Mesenchymal stem cell (in vitro differentiated cells and primary cell): ENCODE measurements at regions not wholly inside any gene's neighbourhood (a gene's known extent, or its start where the extent isn't known, plus 50 kb on each side); places are given as distances from the start of the nearest gene placed in this dataset.
A peak's percentile ranks its signal among the peaks of the same experiment; 100 is the strongest.

Source experiments
- DNase-seq: peaks from one replicate; pipeline ENCODE4 v3.0.0-alpha.2; 2013
- H2AFZ ChIP-seq: one replicate; pipeline ENCODE4 v1.6.1; 2013; ENCODE audit warnings: low read depth, mild to moderate bottlenecking, control low read depth, inconsistent platforms, low read length, moderate library complexity
- H2AK5ac ChIP-seq: 2 replicates; pipeline ENCODE4 v1.6.1; 2013; ENCODE audit warnings: low read length, moderate library complexity, mild to moderate bottlenecking, inconsistent platforms; ENCODE audit not compliant: severe bottlenecking
- H2BK120ac ChIP-seq: one replicate; pipeline ENCODE4 v1.6.1; 2013; ENCODE audit warnings: low read depth, mild to moderate bottlenecking, inconsistent platforms, low read length, moderate library complexity
- H2BK12ac ChIP-seq, 2 experiments: one replicate each; pipeline ENCODE4 v1.6.1; 2013; ENCODE audit warnings: inconsistent platforms in 2 of 2, low read length in 2 of 2, mild to moderate bottlenecking in 2 of 2, moderate library complexity in 2 of 2, control low read depth in 1 of 2
- H2BK15ac ChIP-seq: one replicate; pipeline ENCODE4 v1.6.1; 2013; ENCODE audit warnings: mild to moderate bottlenecking, low read depth, inconsistent platforms; ENCODE audit not compliant: poor library complexity, severe bottlenecking
- H2BK5ac ChIP-seq: 2 replicates; pipeline ENCODE4 v1.6.1; 2013; ENCODE audit warnings: low read depth, mild to moderate bottlenecking, low read length, control low read depth, inconsistent platforms; ENCODE audit not compliant: poor library complexity, severe bottlenecking
- H3K14ac ChIP-seq, 2 experiments: one replicate each; pipeline ENCODE4 v1.6.1; 2013; ENCODE audit warnings: inconsistent platforms in 2 of 2, low read length in 2 of 2, control low read depth in 1 of 2, mild to moderate bottlenecking in 1 of 2, moderate library complexity in 1 of 2
- H3K18ac ChIP-seq, 2 experiments: one replicate each; pipeline ENCODE4 v1.6.1; 2013; ENCODE audit warnings: inconsistent platforms in 2 of 2, low read length in 2 of 2, control low read depth in 1 of 2, low read depth in 1 of 2, mild to moderate bottlenecking in 1 of 2
- H3K23ac ChIP-seq, 2 experiments: one replicate each; pipeline ENCODE4 v1.6.1; 2013; ENCODE audit warnings: inconsistent platforms in 2 of 2, low read length in 2 of 2, mild to moderate bottlenecking in 2 of 2, moderate library complexity in 2 of 2, control low read depth in 1 of 2
- H3K27ac ChIP-seq: 2 replicates; pipeline ENCODE4 v1.5.1; 2013; ENCODE audit warnings: mild to moderate bottlenecking, moderate library complexity, low read length, control low read depth, inconsistent platforms; ENCODE audit not compliant: poor library complexity, severe bottlenecking
- H3K27me3 ChIP-seq, 2 experiments: 2 replicates each; pipeline versions ENCODE4 v1.6.1 to v1.7.0; 2013; ENCODE audit warnings: low read length in 2 of 2, mild to moderate bottlenecking in 2 of 2, moderate library complexity in 2 of 2, control low read depth in 1 of 2, inconsistent platforms in 1 of 2; ENCODE audit not compliant: control insufficient read depth in 1 of 2, insufficient read depth in 1 of 2
- H3K36me3 ChIP-seq, 2 experiments: 2 replicates each; pipeline versions ENCODE4 v1.6.1 to v1.7.0; 2013; ENCODE audit warnings: low read length in 2 of 2, control low read depth in 1 of 2, inconsistent platforms in 1 of 2, low read depth in 1 of 2, mild to moderate bottlenecking in 1 of 2; ENCODE audit not compliant: insufficient read depth in 2 of 2, control insufficient read depth in 1 of 2
- H3K4ac ChIP-seq, 2 experiments: one replicate each; pipeline ENCODE4 v1.6.1; 2013; ENCODE audit warnings: inconsistent platforms in 2 of 2, low read length in 2 of 2, mild to moderate bottlenecking in 2 of 2, moderate library complexity in 2 of 2, control low read depth in 1 of 2, low read depth in 1 of 2
- H3K4me1 ChIP-seq: 2 replicates; pipeline ENCODE4 v1.6.1; 2013; ENCODE audit warnings: low read depth, low read length, control low read depth; ENCODE audit not compliant: control insufficient read depth, insufficient read depth
- H3K4me2 ChIP-seq: 2 replicates; pipeline ENCODE4 v1.6.1; 2013; ENCODE audit warnings: low read length, mild to moderate bottlenecking, inconsistent platforms; ENCODE audit not compliant: poor library complexity, severe bottlenecking
- H3K4me3 ChIP-seq, 2 experiments: 2 replicates each; pipeline versions ENCODE4 v1.5.1 to v1.7.0; 2013; ENCODE audit warnings: low read length in 2 of 2, mild to moderate bottlenecking in 2 of 2, control low read depth in 1 of 2, low read depth in 1 of 2; ENCODE audit not compliant: insufficient read depth in 1 of 2
- H3K79me1 ChIP-seq: replicated peaks from 2 replicates; pipeline ENCODE4 v1.6.1; 2013; ENCODE audit warnings: mild to moderate bottlenecking, control low read depth, low read length, inconsistent platforms; ENCODE audit not compliant: poor library complexity, severe bottlenecking
- H3K9ac ChIP-seq: 2 replicates; pipeline ENCODE4 v1.7.0; 2013; ENCODE audit warnings: mild to moderate bottlenecking, low read length, moderate library complexity
- H3K9me3 ChIP-seq: 2 replicates; pipeline ENCODE4 v1.7.0; 2013; ENCODE audit warnings: mild to moderate bottlenecking, low read length; ENCODE audit not compliant: control insufficient read depth
- H4K8ac ChIP-seq: one replicate; pipeline ENCODE4 v1.6.1; 2013; ENCODE audit warnings: inconsistent platforms, mild to moderate bottlenecking, low read length, moderate library complexity
- H4K91ac ChIP-seq: one replicate; pipeline ENCODE4 v1.6.1; 2013; ENCODE audit warnings: mild to moderate bottlenecking, low read length, inconsistent platforms
- WGBS: methylation state at CpG from one replicate; pipeline ENCODE4 v1.1.7; 2013; ENCODE audit warnings: mixed read lengths; 5-methylcytosine and 5-hydroxymethylcytosine counted together

DNA sequence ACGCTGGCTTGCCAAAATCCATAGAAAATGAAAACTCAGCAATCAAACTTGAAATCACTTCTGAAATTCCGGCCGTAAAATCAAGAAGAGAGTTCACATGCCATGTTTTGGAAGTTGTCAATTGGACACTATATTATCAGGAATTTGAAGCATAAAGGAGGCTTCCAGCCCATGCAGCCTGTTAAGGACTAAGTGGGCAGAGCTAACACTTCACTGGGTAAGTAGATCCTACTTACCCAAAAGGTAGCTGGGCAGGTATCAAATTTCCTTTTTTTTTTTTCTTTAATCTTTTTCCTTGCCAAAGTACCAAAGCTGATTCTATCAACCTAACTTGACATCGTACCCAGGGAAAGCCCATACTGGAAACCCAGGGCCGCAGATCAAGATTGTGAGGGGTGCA, 71.5 kb upstream of the ARHGAP5 start:
- Histone ChIP-seq H3K27me3 (peaks cover 0 to 43% of the 10 kb centered on the region in 2 experiments), H3K4ac (no peak overlapping the region), H2AFZ (no peak overlapping the region), H4K91ac (no peak overlapping the region), H3K4me2 (no peak overlapping the region), H3K9me3 (no peaks in the 10 kb centered on the region), H3K18ac (no peak overlapping the region), H3K23ac (no peak overlapping the region), H3K4me1 (peaks cover 10% of the 10 kb centered on the region), H3K9ac (no peak overlapping the region), H3K27ac (peak overlapping the region; percentile 71), H3K4me3 (no peak overlapping the region), H2BK12ac (no peak overlapping the region), H2BK120ac (no peak overlapping the region), H3K14ac (no peak overlapping the region), H2BK15ac (no peak overlapping the region), H4K8ac (no peak overlapping the region), H2BK5ac (peak overlapping the region; percentile 54), H3K36me3 (no peaks in the 10 kb centered on the region), H3K79me1 (no peaks in the 10 kb centered on the region), H2AK5ac (peak overlapping the region; percentile 83)
- WGBS, result 95% methylated on average over 4 of the region's 5 CpGs
- DNase-seq, result no peak

DNA sequence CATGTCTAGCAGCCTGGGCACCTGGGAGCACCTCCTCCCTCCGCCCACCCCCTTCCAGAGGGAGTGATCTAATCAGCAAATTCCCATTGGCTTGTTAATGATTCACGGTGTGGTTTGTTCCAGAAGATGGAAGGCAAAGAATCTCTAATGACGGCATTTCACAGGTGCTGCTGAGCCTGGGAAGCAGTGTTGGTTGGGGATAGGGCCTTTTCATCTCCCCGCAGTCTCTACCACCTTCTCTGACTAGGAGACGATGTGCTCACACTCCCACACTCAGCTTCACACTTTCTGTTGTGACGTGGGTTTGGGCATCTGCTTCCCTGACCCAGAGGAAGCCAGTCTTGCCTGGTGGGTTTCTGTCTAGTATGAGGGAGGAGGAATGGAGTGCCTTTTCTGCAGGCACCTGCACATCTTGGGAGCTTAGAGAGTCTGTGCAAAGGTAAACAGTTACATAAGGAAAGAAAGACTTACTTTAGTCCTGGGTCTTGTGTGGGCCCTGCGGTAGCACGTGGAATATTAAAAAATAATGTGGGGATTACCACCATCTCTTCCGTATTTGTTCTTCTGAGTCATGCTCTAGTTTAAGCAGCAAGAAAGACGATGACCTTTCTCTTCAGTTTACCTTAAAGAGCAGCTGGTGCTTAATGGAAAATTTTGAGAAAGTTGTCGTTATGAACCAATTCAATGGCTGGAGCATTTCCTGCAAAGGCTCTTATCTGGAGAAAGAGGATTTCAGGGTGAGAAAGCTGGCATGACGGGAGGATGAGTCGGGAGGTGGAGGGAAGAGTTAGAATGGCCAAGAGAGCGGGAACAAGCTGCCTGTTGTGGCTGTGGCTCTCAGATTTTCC, 70.6 kb upstream of the ARHGAP5 start:
- Histone ChIP-seq H3K79me1 (no peaks in the 10 kb centered on the region), H3K27ac (peak overlapping the region; percentile 94), H3K4me3 (no peak overlapping the region), H3K14ac (no peak overlapping the region), H3K4ac (peak overlapping the region in 1 of 2 experiments; percentile 29), H3K9ac (no peak overlapping the region), H3K36me3 (no peaks in the 10 kb centered on the region), H3K9me3 (no peaks in the 10 kb centered on the region), H3K23ac (no peak overlapping the region), H2BK5ac (peak overlapping the region; percentile 80), H3K27me3 (peaks cover 0 to 35% of the 10 kb centered on the region in 2 experiments), H3K18ac (peak overlapping the region; percentile 40 to 83), H2BK15ac (peak overlapping the region; percentile 44), H4K8ac (peak overlapping the region; percentile 27), H2AK5ac (peak overlapping the region; percentile 59), H4K91ac (peak overlapping the region; percentile 9), H2AFZ (no peak overlapping the region), H2BK12ac (peak overlapping the region; percentile 42 to 75), H3K4me2 (no peak overlapping the region), H3K4me1 (peaks cover 13% of the 10 kb centered on the region), H2BK120ac (peak overlapping the region; percentile 2)
- peak; percentile 69 for DNase-seq
- 35% methylated on average over 10 of the region's 14 CpGs for WGBS

DNA sequence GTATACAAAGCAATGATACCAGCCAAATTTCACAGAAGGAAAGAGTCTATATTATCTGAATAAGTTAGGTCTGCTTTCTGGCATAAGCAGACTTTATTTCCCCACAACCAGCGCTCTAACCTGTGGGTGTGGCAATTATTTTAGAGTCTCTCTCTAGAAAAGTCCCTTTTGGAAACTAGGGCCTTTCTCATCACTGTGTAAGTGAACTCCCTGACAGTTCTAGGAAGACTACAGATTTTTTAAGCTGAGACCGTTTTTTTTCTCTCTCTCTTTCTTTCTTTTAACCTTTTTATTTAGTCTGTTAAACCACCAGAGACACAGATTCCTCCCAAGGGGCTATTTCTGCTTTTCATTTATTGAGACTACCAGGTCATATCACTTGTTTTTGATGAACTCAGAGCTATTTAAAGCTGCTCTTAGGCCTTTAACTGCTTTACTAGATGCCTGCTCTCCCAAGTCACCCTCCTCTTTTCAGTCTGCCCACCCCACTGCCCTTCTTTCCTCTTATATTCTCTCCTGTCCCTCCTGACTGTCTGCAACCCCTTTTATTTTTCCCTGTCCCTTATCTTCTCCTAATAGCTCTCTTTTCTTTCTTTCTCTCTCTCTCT, 69.2 kb upstream of the ARHGAP5 start:
- no peak overlapping the region for H3K23ac ChIP-seq
- H3K4me3 ChIP-seq, result no peak overlapping the region
- no peak overlapping the region for H3K18ac ChIP-seq
- 20% methylated on average over 1 of the region's 2 CpGs for WGBS
- DNase-seq, result no peak
- H4K91ac ChIP-seq, result no peak overlapping the region
- H2BK120ac ChIP-seq, result no peak overlapping the region
- H3K9ac ChIP-seq, result no peak overlapping the region
- H3K4ac ChIP-seq, result no peak overlapping the region
- peaks cover 0 to 27% of the 10 kb centered on the region in 2 experiments for H3K27me3 ChIP-seq
- no peak overlapping the region for H2AFZ ChIP-seq
- no peaks in the 10 kb centered on the region for H3K79me1 ChIP-seq
- peak overlapping the region; percentile 94 for H3K27ac ChIP-seq
- peak overlapping the region; percentile 16 for H4K8ac ChIP-seq
- no peaks in the 10 kb centered on the region for H3K9me3 ChIP-seq
- H3K36me3 ChIP-seq, result no peaks in the 10 kb centered on the region
- H2BK15ac ChIP-seq, result no peak overlapping the region
- H3K14ac ChIP-seq, result no peak overlapping the region
- peak overlapping the region; percentile 44 for H2AK5ac ChIP-seq
- H3K4me1 ChIP-seq, result peaks cover 13% of the 10 kb centered on the region
- no peak overlapping the region for H3K4me2 ChIP-seq
- no peak overlapping the region for H2BK5ac ChIP-seq
- H2BK12ac ChIP-seq, result peak overlapping the region in 1 of 2 experiments; percentile 12

DNA sequence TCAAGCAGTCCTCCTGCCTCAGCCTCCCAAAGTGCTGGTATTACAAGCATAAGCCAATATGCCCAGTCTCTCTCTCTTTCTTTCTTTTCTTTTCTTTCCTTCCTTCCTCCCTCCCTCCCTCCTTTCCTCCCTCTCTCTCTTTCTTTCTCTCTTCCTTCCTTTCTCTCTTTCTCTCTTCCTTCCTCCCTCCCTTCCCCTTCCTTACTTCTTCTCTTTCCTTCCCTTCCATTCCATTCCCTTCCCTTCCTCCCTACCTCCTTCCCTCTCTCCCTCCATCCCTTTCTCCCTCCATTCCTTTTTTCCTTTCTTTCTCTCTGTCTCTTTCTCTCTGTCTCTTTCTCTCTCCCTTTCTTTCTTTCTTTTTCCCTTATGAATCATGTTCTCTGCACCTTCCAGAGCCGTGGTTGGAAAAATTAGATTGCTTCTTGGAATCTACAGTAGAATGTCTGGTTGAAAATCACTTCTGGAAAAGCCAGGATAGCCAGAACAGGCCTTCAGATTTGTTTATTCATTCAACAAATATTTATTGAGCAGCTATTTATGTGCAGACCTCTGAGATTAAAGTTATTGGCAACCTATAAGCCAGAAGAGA, 68.4 kb upstream of the ARHGAP5 start:
- no peak overlapping the region for H4K8ac ChIP-seq
- H2BK15ac ChIP-seq, result no peak overlapping the region
- H3K4ac ChIP-seq, result no peak overlapping the region
- no peaks in the 10 kb centered on the region for H3K79me1 ChIP-seq
- no peak overlapping the region for H3K27ac ChIP-seq
- peaks cover 0 to 25% of the 10 kb centered on the region in 2 experiments for H3K27me3 ChIP-seq
- no peak overlapping the region for H3K9ac ChIP-seq
- H3K18ac ChIP-seq, result no peak overlapping the region
- peaks cover 13% of the 10 kb centered on the region for H3K4me1 ChIP-seq
- no CpG with 5 or more reads among the region's 1 CpG for WGBS
- H3K4me2 ChIP-seq, result no peak overlapping the region
- H2BK5ac ChIP-seq, result no peak overlapping the region
- H2AFZ ChIP-seq, result no peak overlapping the region
- H3K14ac ChIP-seq, result no peak overlapping the region
- no peak overlapping the region for H2AK5ac ChIP-seq
- H3K23ac ChIP-seq, result no peak overlapping the region
- H2BK120ac ChIP-seq, result no peak overlapping the region
- no peaks in the 10 kb centered on the region for H3K9me3 ChIP-seq
- H3K4me3 ChIP-seq, result no peak overlapping the region
- no peaks in the 10 kb centered on the region for H3K36me3 ChIP-seq
- H2BK12ac ChIP-seq, result no peak overlapping the region
- H4K91ac ChIP-seq, result no peak overlapping the region
- no peak for DNase-seq
